ENCODE measurements at regions not wholly inside any gene's neighbourhood (a gene's known extent, or its start where the extent isn't known, plus 50 kb on each side); places are given as distances from the start of the nearest gene placed in this dataset.

DNA sequence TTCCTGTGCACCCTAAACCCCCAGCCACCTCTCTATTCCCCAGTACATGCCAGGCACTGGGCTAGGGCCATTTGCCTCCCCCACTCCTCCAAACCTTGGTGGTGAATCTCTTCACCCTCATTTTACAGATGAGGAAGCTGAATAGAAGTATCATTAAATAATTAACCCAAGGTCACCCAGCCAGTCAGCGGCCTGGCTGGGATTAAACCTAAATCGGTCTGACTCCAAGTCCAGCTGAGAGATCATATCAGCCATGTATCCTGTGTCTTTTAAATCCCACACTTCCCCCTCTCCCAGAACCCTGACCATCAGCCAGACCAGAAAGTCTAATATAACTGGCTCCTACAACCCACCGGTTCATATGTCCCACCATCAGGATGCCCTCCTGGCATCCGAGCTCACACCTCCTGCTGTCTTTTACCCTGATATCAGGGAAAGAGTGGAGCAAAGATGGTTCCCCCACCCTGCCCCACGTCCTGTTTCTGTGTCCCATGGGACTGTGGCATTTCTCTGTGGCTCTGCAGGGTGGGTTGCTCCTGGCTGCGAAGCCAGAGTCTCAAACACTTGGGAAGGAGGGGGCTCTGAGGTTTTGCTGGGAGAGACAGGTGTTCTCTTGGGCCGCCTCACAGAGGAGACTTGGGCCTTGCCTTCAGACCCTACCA is 145.3 kb downstream of the VEGFA start:
- no peak for DNase-seq

DNA sequence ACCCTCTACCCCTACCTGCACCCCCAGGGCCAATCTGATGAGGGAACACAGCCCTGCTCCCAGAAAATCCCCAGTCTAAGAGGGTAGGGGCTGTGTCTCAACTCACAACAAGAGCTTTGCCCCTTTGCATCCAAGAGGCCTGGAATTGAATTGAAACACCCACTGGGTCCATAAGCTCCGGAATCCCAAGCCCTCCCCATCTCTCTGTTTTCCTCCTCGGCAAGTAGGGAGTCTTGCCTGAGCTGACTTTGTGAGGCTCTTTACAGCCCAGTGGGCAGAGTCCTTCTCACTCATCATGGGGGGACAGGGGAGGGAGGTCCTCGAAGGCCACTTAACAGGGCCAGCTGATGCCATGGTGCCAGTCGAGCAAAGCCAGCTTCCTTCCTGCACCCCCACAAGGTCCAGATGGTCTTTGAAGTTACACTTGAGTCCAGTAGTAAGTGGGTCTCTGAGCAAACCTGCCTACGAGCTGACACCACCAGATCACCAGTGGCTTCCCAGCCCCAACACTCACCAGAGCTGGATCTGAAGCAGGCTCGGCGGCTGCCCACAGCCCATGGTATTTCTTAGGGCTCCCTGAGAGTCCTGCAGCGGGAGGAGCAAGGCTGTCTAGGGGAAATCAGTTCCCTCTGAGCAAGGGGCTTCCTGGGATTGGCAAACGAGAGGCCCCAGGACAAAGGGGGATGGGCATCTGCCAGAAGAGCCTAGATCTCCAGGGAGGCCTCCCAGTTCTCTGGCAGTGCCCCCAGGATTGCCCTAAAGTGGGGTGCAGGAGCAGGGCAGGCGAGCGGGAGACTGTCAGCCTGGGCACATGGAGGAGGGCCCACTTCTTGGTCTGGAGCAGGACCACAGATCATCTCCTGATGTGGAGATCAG is 144.5 kb downstream of the VEGFA start:
- no peak for DNase-seq

GRCh38 chr6:43913375-43914271 is 143.6 kb downstream of the VEGFA start:
- no peak for DNase-seq

GRCh38 chr6:43912598-43913371 is 142.8 kb downstream of the VEGFA start:
- no peak for DNase-seq

DNA sequence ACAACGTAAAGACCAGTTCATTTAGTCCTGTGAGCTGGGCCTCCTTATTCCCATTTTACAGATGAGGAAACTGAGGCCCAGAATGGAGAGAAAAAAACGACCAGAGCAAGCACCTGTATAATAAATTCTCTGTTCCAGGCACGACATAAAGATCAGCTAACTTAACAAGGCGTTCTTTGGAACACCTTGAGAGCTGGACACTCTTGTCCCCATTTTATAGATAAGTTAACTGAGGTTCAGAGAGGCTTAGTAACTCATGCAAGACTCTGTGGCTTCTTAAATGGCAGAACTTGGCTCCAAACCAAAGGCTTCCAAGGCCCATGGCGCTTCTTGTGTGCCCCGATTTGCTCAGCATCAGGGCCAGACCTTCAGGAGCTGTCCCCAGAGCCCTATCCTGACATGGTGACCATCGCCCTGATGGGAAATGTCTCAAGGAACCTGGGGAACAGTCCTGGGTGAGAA is 142.1 kb downstream of the VEGFA start:
- no peak for DNase-seq

- no peak for DNase-seq
These were observed 141.5 kb downstream of the VEGFA start for GRCh38 chr6:43911354-43912115.

DNA sequence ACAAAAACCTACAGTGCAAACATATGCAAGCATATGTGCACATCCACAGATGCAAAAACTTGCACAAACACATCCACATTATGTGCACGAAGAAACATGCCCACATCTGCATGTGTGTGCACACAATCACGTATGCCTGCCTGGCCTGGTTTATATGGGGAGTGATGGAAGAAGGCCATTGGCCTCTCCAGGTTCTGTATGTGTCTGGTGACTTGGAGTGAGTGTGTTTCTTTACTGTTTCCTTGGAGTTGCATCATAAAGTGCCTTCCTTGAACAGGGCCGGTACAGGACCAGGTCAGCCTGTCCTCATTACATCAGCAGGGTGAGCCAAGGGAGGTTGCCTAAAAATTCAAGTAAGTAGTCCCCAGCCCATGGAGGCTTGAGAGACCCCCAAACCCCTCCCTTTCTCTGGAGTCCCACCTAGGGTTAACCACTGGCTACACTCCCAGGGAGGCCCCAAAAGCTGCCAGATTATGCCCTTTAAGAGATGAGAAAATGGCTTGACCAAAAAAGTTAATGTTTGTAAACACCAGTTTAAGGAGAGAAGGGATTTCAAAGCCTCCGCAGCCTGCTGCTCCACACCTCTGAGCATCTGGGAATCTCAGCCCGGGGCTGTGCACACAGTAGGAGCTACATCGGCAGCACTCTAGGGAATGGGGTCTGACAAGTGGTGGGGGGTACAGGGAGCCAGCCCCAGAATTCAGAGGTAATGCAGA is 140.8 kb downstream of the VEGFA start:
- DNase-seq, result no peak

DNA sequence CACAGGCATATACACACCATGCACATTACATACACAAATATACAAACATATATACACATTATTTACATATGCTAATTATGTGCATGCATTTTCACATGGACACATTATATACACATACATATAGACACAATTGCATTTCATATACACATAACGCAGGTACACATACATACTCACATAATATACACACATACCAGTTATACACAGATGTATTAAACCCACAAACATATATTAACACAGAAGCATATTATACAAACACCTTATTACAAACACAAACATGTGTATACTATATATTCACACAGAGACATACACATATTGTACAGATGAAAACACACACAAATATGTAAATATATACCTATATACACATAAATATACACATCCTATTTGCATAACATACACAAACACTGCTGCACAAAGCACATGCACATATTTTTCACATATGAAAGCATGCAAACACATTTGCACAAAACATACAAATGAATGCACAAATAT is 140.2 kb downstream of the VEGFA start:
- DNase-seq, result no peak

GRCh38 chr6:43909474-43910148 is 139.6 kb downstream of the VEGFA start:
- DNase-seq, result no peak

DNA sequence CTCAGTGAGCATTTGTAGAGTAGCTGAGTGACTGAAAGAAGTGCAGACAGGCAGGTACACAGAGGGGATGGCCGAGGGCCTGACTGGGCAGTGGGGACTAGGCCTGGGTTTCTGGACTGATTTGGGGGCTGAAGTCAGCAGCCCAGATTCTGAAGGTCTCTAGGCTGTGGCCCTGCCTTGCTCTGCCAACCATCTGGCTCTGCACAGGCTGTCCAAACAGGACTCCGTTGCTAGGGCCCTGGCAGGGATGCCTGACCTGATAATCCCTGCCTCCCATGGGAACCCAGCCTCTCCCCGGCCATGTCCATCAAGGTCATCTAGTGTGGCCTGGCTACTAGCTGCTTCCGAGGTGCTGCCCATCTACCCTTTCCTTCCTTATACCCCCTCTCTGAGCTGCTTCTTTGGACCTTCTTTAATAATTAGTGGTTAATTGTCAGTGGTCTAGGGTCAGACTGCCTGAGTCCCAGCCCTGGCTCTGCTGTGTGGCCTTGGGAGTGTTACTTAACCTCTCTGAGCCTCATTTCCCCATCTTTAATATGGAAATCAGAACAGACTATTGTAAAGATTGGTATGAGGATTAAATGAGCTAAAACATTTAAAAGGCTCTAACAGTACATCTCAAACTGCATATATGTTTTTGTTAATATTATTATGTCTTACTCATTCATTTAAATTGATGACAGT is 137.9 kb downstream of the VEGFA start:
- DNase-seq, result no peak

GRCh38 chr6:43907312-43907711 is 137.3 kb downstream of the VEGFA start:
- DNase-seq, result no peak

DNA sequence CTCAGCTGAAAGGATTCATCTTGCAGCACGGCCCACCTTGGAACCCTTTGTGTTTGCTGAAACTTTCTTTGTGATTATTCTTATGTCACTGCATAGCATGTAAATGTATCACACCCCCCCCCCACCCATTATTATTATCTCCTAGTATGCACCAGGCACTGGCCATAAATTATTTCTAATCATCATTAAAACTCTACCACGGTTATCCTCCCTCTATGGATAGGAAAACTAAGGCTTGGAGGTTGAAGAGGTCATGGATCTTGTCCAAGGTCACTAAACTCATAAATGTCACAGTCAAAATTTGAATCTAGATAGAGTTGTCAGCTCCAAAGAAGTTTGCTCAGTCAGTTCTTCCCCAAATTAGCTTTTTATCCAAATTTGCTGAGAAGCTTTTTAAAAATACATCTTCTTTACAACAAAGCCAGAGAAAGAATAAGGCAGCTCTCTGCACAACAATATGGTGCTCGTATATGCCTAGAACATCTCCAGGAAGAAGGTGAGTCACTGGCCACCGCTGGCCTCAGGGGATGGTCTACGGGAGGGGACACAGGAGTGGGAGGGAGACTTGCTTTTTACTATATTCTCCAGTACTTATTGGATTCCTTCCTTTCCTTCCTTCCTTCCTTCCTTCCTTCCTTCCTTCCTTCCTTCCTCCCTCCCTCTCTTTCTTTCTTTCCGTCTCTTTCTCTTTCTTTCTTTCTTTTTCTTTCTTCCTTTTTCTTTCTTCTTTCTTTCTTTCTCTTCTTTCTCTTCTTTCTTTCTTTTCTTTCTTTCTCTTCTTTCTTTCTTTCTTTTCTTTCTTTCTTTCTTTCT is 134.5 kb downstream of the VEGFA start:
- no peak for DNase-seq

GRCh38 chr6:43903739-43904290 is 133.8 kb downstream of the VEGFA start:
- no peak for DNase-seq

- DNase-seq, result no peak
These were observed 131.8 kb downstream of the VEGFA start for GRCh38 chr6:43901733-43902230.

DNA sequence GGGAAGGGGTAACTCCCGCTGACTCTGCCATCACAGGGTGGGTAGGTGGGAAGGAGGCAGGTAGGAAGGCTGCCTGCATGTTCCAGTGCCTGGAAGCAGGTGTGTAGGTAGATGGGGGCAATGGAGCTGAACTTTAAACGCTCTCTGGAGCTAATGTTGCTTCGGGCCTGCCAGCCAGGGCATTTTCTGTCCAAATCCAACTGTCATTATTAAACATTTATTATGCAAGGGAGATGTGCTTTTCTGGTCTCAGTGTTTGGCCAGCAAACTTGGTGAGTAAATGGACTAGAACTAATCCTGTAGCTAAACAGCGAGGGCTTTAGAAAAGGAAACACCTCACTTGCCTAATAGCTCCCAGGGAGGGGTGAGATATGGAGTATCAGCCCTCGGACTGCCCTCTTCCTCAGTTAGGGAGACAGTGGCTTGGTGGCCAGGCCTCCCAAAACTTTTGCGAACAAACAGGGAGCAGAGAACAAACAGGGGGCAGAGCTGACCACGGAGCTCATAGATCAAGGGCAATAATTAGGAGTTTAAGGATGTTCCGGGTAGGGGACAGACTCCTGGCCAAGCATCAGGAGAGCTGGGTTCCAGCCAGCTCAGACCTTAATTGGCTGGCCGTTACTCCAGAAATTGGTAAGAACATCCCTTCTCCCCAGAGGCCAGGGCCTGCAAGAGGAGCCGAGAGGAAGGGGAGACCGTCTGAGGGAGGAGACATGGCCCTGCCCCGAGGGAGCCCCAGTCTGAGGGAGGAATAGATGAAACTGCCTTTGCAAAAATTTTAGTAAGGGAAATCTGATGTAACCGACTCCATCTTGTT is 131.1 kb downstream of the VEGFA start:
- no peak for DNase-seq

- DNase-seq, result no peak
These were observed 130.5 kb downstream of the VEGFA start for GRCh38 chr6:43900560-43900915.

DNA sequence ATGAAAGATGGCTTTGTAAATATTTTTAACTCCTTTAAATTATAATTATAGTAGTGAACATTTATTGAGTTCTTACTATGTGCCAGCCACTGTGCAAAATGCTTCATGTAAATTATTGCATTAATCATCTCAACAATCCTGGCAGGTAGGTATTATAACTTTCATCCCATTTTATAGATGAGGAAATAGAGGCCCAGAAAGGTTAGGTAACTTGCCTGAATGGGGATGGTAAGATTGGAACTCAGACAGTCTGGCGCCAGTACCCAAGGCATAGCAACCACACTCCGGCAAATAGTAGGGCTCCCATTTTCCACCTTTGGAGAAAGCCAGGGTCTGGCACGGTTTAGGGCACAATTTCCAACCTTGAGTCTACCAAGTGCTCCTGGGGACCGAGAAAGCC is 129.8 kb downstream of the VEGFA start:
- no peak for DNase-seq

All from bone marrow (tissue), 2 donors.